ENCODE measurements at regions not wholly inside any gene's neighbourhood (a gene's known extent, or its start where the extent isn't known, plus 50 kb on each side); places are given as distances from the start of the nearest gene placed in this dataset.

DNA sequence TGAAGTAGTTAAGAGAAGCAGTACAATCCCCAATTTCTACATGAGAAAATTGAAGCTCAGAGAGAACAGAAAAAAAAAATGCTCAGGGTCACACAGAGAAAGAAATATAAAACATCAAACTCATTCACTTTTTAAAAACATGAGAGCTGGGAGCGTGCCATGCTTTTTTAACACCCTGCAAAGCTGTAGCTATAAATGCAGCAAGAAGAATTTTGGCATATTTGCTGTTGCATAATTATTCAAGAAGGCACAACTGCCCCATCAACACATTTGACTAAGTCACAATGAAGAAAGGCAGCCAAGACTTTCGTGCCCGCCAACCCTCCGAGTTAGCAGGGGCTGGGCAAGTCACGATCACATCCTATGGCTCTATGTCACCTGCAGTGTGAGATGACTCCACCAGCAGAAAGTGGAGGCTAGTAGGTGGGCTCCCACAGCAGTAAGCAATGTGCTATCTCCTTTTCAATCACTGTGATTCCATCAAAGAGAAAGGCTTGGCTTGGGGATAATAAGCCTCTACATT, 214.8 kb downstream of the DHX15 start:
- H3K9ac ChIP-seq (ENCODE audit: low read length) = no peak overlapping the region
- no peak overlapping the region for H2AFZ ChIP-seq (ENCODE audit: low read length)
- no peaks in the 10 kb centered on the region for H3F3A ChIP-seq (ENCODE audit: insufficient read depth, low read length)
- no peaks in the 10 kb centered on the region for H3K36me3 ChIP-seq (ENCODE audit: insufficient read depth, low read length)
- H3K4me2 ChIP-seq (ENCODE audit: low read length) = no peak overlapping the region
- H3K27me3 ChIP-seq (ENCODE audit: insufficient read depth, low read length) = no peaks in the 10 kb centered on the region
- H3K9me3 ChIP-seq (ENCODE audit: low read length) = no peaks in the 10 kb centered on the region
- no peaks in the 10 kb centered on the region for H3K9me2 ChIP-seq (ENCODE audit: low read depth, low read length)
- H3K4me3 ChIP-seq (ENCODE audit: low read depth, low read length, poor library complexity, severe bottlenecking) = no peak overlapping the region
- no peak overlapping the region for H3K27ac ChIP-seq (ENCODE audit: low read depth, low read length, poor library complexity, severe bottlenecking)
- H4K20me1 ChIP-seq (ENCODE audit: insufficient read depth, low read length) = no peaks in the 10 kb centered on the region
- no peaks in the 10 kb centered on the region for H3K79me2 ChIP-seq (ENCODE audit: insufficient read depth, low read length)
- TF ChIP-seq, protein P1, sequence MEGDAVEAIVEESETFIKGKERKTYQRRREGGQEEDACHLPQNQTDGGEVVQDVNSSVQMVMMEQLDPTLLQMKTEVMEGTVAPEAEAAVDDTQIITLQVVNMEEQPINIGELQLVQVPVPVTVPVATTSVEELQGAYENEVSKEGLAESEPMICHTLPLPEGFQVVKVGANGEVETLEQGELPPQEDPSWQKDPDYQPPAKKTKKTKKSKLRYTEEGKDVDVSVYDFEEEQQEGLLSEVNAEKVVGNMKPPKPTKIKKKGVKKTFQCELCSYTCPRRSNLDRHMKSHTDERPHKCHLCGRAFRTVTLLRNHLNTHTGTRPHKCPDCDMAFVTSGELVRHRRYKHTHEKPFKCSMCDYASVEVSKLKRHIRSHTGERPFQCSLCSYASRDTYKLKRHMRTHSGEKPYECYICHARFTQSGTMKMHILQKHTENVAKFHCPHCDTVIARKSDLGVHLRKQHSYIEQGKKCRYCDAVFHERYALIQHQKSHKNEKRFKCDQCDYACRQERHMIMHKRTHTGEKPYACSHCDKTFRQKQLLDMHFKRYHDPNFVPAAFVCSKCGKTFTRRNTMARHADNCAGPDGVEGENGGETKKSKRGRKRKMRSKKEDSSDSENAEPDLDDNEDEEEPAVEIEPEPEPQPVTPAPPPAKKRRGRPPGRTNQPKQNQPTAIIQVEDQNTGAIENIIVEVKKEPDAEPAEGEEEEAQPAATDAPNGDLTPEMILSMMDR (IDR thresholded peaks at IDR 0.05; ENCODE audit: low read length) = no peak
- no peak for TF ChIP-seq EZH2 (IDR thresholded peaks at IDR 0.05; ENCODE audit: borderline replicate concordance, low read length)
- no peaks in the 10 kb centered on the region for H3K4me1 ChIP-seq (ENCODE audit: insufficient read depth, low read length, severe bottlenecking)

DNA sequence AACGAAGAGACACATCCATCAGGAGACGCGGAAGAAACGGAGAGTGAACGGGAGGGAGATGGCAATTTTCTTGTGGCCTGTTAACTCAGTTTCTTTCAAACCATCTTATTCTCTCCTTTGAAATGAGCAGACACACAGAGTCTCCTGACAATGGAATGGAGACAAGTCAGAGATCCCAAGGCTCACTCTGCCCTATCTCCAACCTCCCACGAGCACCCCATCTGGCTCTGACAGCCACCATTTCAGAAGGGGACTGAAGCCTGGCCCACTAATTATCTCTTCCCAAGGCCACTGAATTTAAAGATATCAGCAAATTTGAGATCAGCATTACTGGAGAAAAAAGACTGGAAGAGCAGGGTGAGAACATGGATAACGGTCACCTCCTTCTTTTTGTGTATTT, 215.6 kb downstream of the DHX15 start:
- Histone ChIP-seq H4K20me1 (ENCODE audit: insufficient read depth, low read length) (no peaks in the 10 kb centered on the region), H3K27ac (ENCODE audit: low read depth, low read length, poor library complexity, severe bottlenecking) (no peak overlapping the region), H3K36me3 (ENCODE audit: insufficient read depth, low read length) (no peaks in the 10 kb centered on the region), H3K9ac (ENCODE audit: low read length) (no peak overlapping the region), H3F3A (ENCODE audit: insufficient read depth, low read length) (no peaks in the 10 kb centered on the region), H3K9me3 (ENCODE audit: low read length) (no peaks in the 10 kb centered on the region), H3K79me2 (ENCODE audit: insufficient read depth, low read length) (no peaks in the 10 kb centered on the region), H3K4me1 (ENCODE audit: insufficient read depth, low read length, severe bottlenecking) (no peaks in the 10 kb centered on the region), H3K9me2 (ENCODE audit: low read depth, low read length) (no peaks in the 10 kb centered on the region), H2AFZ (ENCODE audit: low read length) (no peak overlapping the region), H3K4me2 (ENCODE audit: low read length) (no peak overlapping the region), H3K4me3 (ENCODE audit: low read depth, low read length, poor library complexity, severe bottlenecking) (no peak overlapping the region), H3K27me3 (ENCODE audit: insufficient read depth, low read length) (no peaks in the 10 kb centered on the region)
- TF ChIP-seq EZH2 (IDR thresholded peaks at IDR 0.05; ENCODE audit: borderline replicate concordance, low read length) = no peak
- TF ChIP-seq, protein P1 (IDR thresholded peaks at IDR 0.05; ENCODE audit: low read length) = no peak

DNA sequence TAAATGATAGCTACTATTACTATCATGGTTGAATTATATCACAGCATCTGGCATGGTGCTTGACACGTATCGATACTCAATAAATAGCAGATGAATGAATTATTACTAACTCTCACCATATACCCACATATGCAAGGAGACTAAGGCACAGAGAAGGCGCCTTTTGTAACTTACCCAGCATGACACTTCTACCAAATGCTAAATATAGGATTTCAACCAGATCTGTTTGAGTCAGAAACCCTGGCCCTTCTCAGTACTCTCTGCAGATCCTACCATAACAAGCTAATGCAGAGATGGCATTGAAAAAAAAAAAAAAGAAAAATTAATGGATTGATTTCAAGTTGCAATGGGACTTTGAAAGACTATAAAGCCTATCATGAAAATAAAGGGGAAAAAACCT, 219.5 kb downstream of the DHX15 start:
- no peaks in the 10 kb centered on the region for H3K4me1 ChIP-seq (ENCODE audit: insufficient read depth, low read length, severe bottlenecking)
- no peaks in the 10 kb centered on the region for H3K79me2 ChIP-seq (ENCODE audit: insufficient read depth, low read length)
- no peaks in the 10 kb centered on the region for H3K36me3 ChIP-seq (ENCODE audit: insufficient read depth, low read length)
- no peak overlapping the region for H3K4me3 ChIP-seq (ENCODE audit: low read depth, low read length, poor library complexity, severe bottlenecking)
- no peak overlapping the region for H3K9ac ChIP-seq (ENCODE audit: low read length)
- no peaks in the 10 kb centered on the region for H4K20me1 ChIP-seq (ENCODE audit: insufficient read depth, low read length)
- no peak overlapping the region for H3K4me2 ChIP-seq (ENCODE audit: low read length)
- no peaks in the 10 kb centered on the region for H3K27me3 ChIP-seq (ENCODE audit: insufficient read depth, low read length)
- H3K9me2 ChIP-seq (ENCODE audit: low read depth, low read length) = no peaks in the 10 kb centered on the region
- no peak overlapping the region for H3K27ac ChIP-seq (ENCODE audit: low read depth, low read length, poor library complexity, severe bottlenecking)
- H2AFZ ChIP-seq (ENCODE audit: low read length) = no peak overlapping the region
- H3F3A ChIP-seq (ENCODE audit: insufficient read depth, low read length) = no peaks in the 10 kb centered on the region
- TF ChIP-seq, protein P1 (IDR thresholded peaks at IDR 0.05; ENCODE audit: low read length) = no peak
- TF ChIP-seq EZH2 (IDR thresholded peaks at IDR 0.05; ENCODE audit: borderline replicate concordance, low read length) = no peak
- H3K9me3 ChIP-seq (ENCODE audit: low read length) = no peaks in the 10 kb centered on the region

Data from OCI-LY1 (cell line).